HCT116 (cell line): ENCODE measurements at regions not wholly inside any gene's neighbourhood (a gene's known extent, or its start where the extent isn't known, plus 50 kb on each side); places are given as distances from the start of the nearest gene placed in this dataset.

Experiments
- ATAC-seq: fragments of 200-7000 bp; cut with Tn5 transposase; 2 replicates; pipeline ENCODE4 v1.9.1; 2020; ENCODE audit warnings: mild to moderate bottlenecking, moderate library complexity
- BruUV-seq: library from RNA; stranded (reverse); fragments of 400-500 nt; replicated peaks from 2 replicates; lab custom pipeline; 2021; lab: Mats Ljungman, UMichigan
- CTCF ChIA-PET: fragments of 300-600 bp; sonication (Branson Sonifier 250); formaldehyde crosslinking; loops from one replicate; lab custom pipeline; 2021; ENCODE audit warnings: antibody characterized with exemption; lab: Charles Lee
- POLR2A ChIA-PET: fragments of 300-600, 350-600 bp; sonication (Branson Sonifier 250); formaldehyde crosslinking; loops from one replicate; lab custom pipeline; 2021; ENCODE audit warnings: antibody characterized with exemption; lab: Charles Lee
- RAD21 ChIA-PET, 2 experiments: fragments of 300-600 bp; sonication (Branson Sonifier 250); formaldehyde crosslinking; loops; one replicate each; lab custom pipeline; 2023; ENCODE audit warnings: low total read pairs in 2 of 2; ENCODE audit not compliant: uncharacterized antibody in 2 of 2, unreplicated experiment in 2 of 2, low non-redundant PET in 1 of 2; lab: Charles Lee
- DNase-seq: peaks from one replicate; pipeline ENCODE4 v3.0.0-alpha.2; 2010; ENCODE audit warnings: low read depth, low spot score
- H2AFZ ChIP-seq: fragments of 200-600 bp; shearing (Covaris generic), sonication (generic); 2 replicates; pipeline ENCODE4 v1.6.1; 2017; ENCODE audit warnings: low read depth, mixed run types, mixed read lengths, antibody characterized with exemption, low read length; ENCODE audit not compliant: poor library complexity, severe bottlenecking
- H3K27ac ChIP-seq: 2 replicates; pipeline ENCODE4 v1.5.1; 2012; ENCODE audit warnings: low read depth, low read length
- H3K27me3 ChIP-seq: fragments of 200-600 bp; sonication (generic); 2 replicates; pipeline ENCODE4 v1.6.1; 2016; ENCODE audit warnings: mixed run types, low read length, mixed read lengths; ENCODE audit not compliant: insufficient read depth
- H3K36me3 ChIP-seq, 2 experiments: fragments of 200-500 bp in 1 of 2; fragments of 200-600 bp in 1 of 2; sonication (Bioruptor generic) in 1 of 2; sonication (generic) in 1 of 2; 2 replicates each; pipeline versions ENCODE4 v1.5.1 to v1.6.1; 2014 to 2016; ENCODE audit warnings: low read length in 2 of 2, inconsistent platforms in 1 of 2, mixed read lengths in 1 of 2, mixed run types in 1 of 2; ENCODE audit not compliant: insufficient read depth in 2 of 2, control insufficient read depth in 1 of 2
- H3K4me1 ChIP-seq, 2 experiments: fragments of 200-600 bp in 1 of 2; sonication (generic) in 1 of 2; 2 replicates each; pipeline versions ENCODE4 v1.5.1 to v1.6.1; 2012 to 2017; ENCODE audit warnings: low read length in 2 of 2, inconsistent platforms in 1 of 2, mild to moderate bottlenecking in 1 of 2, mixed read lengths in 1 of 2, mixed run types in 1 of 2, moderate library complexity in 1 of 2; ENCODE audit not compliant: insufficient read depth in 2 of 2, control insufficient read depth in 1 of 2
- H3K4me2 ChIP-seq: fragments of 200-600 bp; sonication (generic); 2 replicates; pipeline ENCODE4 v1.6.1; 2017; ENCODE audit warnings: mixed run types, low read length, mixed read lengths
- H3K4me3 ChIP-seq, 2 experiments: fragments of 200-600 bp in 1 of 2; sonication (generic) in 1 of 2; replicated peaks in 1 of 2; 2 replicates each; pipeline ENCODE4 v1.5.1; 2011 to 2016; ENCODE audit warnings: low read length in 2 of 2, control low read depth in 1 of 2, low read depth in 1 of 2, mild to moderate bottlenecking in 1 of 2, mixed read lengths in 1 of 2, mixed run types in 1 of 2
- H3K79me2 ChIP-seq: fragments of 200-600 bp; sonication (generic); 2 replicates; pipeline ENCODE4 v1.6.1; 2017; ENCODE audit warnings: mild to moderate bottlenecking, mixed run types, low read length, moderate library complexity, mixed read lengths; ENCODE audit not compliant: insufficient read depth
- H3K9ac ChIP-seq: fragments of 200-600 bp; sonication (generic); 2 replicates; pipeline ENCODE4 v1.6.1; 2016; ENCODE audit warnings: low read length, mixed read lengths
- H3K9me2 ChIP-seq: fragments of 200-600 bp; sonication (generic), shearing (Covaris generic); 2 replicates; pipeline ENCODE4 v1.6.1; 2017; ENCODE audit warnings: mixed run types, mild to moderate bottlenecking, moderate library complexity; ENCODE audit not compliant: insufficient read depth
- H3K9me3 ChIP-seq, 2 experiments: fragments of 200-500 bp in 1 of 2; fragments of 200-600 bp in 1 of 2; sonication (Bioruptor generic) in 1 of 2; sonication (generic) in 1 of 2; 2 replicates each; pipeline ENCODE4 v1.6.1; 2014 to 2017; ENCODE audit warnings: low read length in 2 of 2, mixed read lengths in 2 of 2, inconsistent platforms in 1 of 2, low read depth in 1 of 2, mild to moderate bottlenecking in 1 of 2, mixed run types in 1 of 2, moderate library complexity in 1 of 2; ENCODE audit not compliant: control insufficient read depth in 1 of 2, insufficient read depth in 1 of 2
- H4K20me1 ChIP-seq: fragments of 200-600 bp; sonication (generic), shearing (Covaris generic); 2 replicates; pipeline ENCODE4 v1.6.1; 2017; ENCODE audit warnings: mixed run types, mild to moderate bottlenecking, moderate library complexity; ENCODE audit not compliant: insufficient read depth
- CBX3 ChIP-seq: IDR thresholded peaks from 2 replicates; pipeline ENCODE4 v1.6.1; 2012; ENCODE audit warnings: low read depth
- EGR1 ChIP-seq: IDR thresholded peaks from 2 replicates; pipeline ENCODE4 v1.6.1; 2012; ENCODE audit warnings: low read depth
- ELF1 ChIP-seq: IDR thresholded peaks from 2 replicates; pipeline ENCODE4 v1.6.1; 2012; ENCODE audit warnings: low read depth, borderline replicate concordance
- EZH2 ChIP-seq: fragments of 200-600 bp; sonication (generic); IDR thresholded peaks from 2 replicates; pipeline ENCODE4 v1.6.1; 2017; ENCODE audit warnings: antibody characterized with exemption, mixed run types
- FOSL1 ChIP-seq: IDR thresholded peaks from 2 replicates; pipeline ENCODE4 v1.6.1; 2012; ENCODE audit warnings: low read depth
- POLR2AphosphoS5 ChIP-seq: IDR thresholded peaks from 2 replicates; pipeline ENCODE4 v1.6.1; 2011; ENCODE audit warnings: mild to moderate bottlenecking, low read depth, low read length, moderate library complexity
- SIN3A ChIP-seq: IDR thresholded peaks from 2 replicates; pipeline ENCODE4 v1.6.1; 2012; ENCODE audit warnings: low read depth
- SRF ChIP-seq: IDR thresholded peaks from 2 replicates; pipeline ENCODE4 v1.6.1; 2012; ENCODE audit warnings: low read depth
- TCF7L2 ChIP-seq: IDR thresholded peaks from 2 replicates; pipeline ENCODE4 v1.7.0; 2011; ENCODE audit warnings: borderline replicate concordance, inconsistent platforms; ENCODE audit not compliant: insufficient read depth, insufficient read length; ENCODE audit errors: extremely low read depth
- YY1 ChIP-seq: IDR thresholded peaks from 2 replicates; pipeline ENCODE4 v1.6.1; 2011; ENCODE audit warnings: low read length, low read depth, moderate library complexity, mild to moderate bottlenecking; ENCODE audit not compliant: insufficient replicate concordance; ENCODE audit errors: extremely low read depth
- ZFX ChIP-seq: fragments of 450-650 bp; IDR thresholded peaks from 2 replicates; pipeline ENCODE4 v1.6.1; 2017
- ZNF274 ChIP-seq: fragments of 200-500 bp; sonication (Bioruptor generic); IDR thresholded peaks from 2 replicates; pipeline ENCODE4 v1.6.1; 2014; ENCODE audit warnings: mild to moderate bottlenecking, low read depth, low read length, inconsistent platforms
- intact Hi-C: fragments of 100-400 bp; cut with micrococcal nuclease; formaldehyde crosslinking; loops from 2 replicates; pipeline ENCODE4 v1.10.0; 2022
- TF ChIP-seq, protein P1 (sequence below): IDR thresholded peaks from 2 replicates; pipeline ENCODE4 v1.6.1; 2012
- TF ChIP-seq, protein P2 (sequence below): IDR thresholded peaks from 2 replicates; pipeline ENCODE4 v1.6.1; 2012
- TF ChIP-seq, protein P3 (sequence below): IDR thresholded peaks from 2 replicates; pipeline ENCODE4 v1.6.1; 2012; ENCODE audit warnings: low read depth
- TF ChIP-seq, protein P4 (sequence below): IDR thresholded peaks from 2 replicates; pipeline ENCODE4 v1.6.1; 2011; ENCODE audit warnings: mild to moderate bottlenecking, low read length, moderate library complexity; ENCODE audit not compliant: insufficient replicate concordance; ENCODE audit errors: extremely low read depth

DNA sequence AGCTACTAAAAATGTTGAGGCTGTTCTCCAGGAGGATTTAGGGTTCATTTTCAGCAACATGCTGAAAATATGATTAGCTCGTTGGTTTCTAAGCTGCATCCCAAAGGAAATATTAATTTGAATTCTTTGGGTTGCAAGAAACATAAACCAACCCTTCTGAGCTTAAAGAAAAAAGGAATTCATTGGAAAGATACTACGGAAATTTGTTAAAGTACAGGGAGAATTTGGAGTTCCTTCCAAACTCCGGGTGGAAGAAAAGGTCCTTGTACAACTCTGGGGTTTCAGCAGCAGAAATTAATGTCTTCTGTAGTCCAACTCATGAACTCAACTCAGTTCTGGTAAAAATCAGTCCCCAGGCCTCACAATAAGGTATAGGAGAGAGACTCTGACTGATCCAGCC, 712.9 kb downstream of the UTRN start:
- peaks cover 0 to 6% of the 10 kb centered on the region in 2 experiments; a peak in 1 of 4 replicates for H3K4me1 ChIP-seq
- no peaks in the 10 kb centered on the region for H4K20me1 ChIP-seq
- H3K9me2 ChIP-seq, result peaks cover 5% of the 10 kb centered on the region; the same call in 1 of the 2 replicates
- no peak overlapping the region for H3K4me3 ChIP-seq
- no peaks in the 10 kb centered on the region for H3K27me3 ChIP-seq
- H3K27ac ChIP-seq, result no peak overlapping the region
- H3K4me2 ChIP-seq, result no peak overlapping the region
- H2AFZ ChIP-seq, result no peak overlapping the region
- BruUV-seq, result no TSS peak
- TF ChIP-seq POLR2AphosphoS5 (no peak), ELF1 (no peak), SRF (no peak), ZFX (no peak), EGR1 (no peak), ZNF274 (no peak), YY1 (no peak), FOSL1 (no peak), EZH2 (no peak), SIN3A (no peak), TCF7L2 (no peak), CBX3 (no peak)
- TF ChIP-seq, protein P1, sequence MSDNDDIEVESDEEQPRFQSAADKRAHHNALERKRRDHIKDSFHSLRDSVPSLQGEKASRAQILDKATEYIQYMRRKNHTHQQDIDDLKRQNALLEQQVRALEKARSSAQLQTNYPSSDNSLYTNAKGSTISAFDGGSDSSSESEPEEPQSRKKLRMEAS, result no peak
- TF ChIP-seq, protein P2, sequence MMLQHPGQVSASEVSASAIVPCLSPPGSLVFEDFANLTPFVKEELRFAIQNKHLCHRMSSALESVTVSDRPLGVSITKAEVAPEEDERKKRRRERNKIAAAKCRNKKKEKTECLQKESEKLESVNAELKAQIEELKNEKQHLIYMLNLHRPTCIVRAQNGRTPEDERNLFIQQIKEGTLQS, result no peak
- TF ChIP-seq, protein P3, sequence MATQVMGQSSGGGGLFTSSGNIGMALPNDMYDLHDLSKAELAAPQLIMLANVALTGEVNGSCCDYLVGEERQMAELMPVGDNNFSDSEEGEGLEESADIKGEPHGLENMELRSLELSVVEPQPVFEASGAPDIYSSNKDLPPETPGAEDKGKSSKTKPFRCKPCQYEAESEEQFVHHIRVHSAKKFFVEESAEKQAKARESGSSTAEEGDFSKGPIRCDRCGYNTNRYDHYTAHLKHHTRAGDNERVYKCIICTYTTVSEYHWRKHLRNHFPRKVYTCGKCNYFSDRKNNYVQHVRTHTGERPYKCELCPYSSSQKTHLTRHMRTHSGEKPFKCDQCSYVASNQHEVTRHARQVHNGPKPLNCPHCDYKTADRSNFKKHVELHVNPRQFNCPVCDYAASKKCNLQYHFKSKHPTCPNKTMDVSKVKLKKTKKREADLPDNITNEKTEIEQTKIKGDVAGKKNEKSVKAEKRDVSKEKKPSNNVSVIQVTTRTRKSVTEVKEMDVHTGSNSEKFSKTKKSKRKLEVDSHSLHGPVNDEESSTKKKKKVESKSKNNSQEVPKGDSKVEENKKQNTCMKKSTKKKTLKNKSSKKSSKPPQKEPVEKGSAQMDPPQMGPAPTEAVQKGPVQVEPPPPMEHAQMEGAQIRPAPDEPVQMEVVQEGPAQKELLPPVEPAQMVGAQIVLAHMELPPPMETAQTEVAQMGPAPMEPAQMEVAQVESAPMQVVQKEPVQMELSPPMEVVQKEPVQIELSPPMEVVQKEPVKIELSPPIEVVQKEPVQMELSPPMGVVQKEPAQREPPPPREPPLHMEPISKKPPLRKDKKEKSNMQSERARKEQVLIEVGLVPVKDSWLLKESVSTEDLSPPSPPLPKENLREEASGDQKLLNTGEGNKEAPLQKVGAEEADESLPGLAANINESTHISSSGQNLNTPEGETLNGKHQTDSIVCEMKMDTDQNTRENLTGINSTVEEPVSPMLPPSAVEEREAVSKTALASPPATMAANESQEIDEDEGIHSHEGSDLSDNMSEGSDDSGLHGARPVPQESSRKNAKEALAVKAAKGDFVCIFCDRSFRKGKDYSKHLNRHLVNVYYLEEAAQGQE, result no peak
- TF ChIP-seq, protein P4, sequence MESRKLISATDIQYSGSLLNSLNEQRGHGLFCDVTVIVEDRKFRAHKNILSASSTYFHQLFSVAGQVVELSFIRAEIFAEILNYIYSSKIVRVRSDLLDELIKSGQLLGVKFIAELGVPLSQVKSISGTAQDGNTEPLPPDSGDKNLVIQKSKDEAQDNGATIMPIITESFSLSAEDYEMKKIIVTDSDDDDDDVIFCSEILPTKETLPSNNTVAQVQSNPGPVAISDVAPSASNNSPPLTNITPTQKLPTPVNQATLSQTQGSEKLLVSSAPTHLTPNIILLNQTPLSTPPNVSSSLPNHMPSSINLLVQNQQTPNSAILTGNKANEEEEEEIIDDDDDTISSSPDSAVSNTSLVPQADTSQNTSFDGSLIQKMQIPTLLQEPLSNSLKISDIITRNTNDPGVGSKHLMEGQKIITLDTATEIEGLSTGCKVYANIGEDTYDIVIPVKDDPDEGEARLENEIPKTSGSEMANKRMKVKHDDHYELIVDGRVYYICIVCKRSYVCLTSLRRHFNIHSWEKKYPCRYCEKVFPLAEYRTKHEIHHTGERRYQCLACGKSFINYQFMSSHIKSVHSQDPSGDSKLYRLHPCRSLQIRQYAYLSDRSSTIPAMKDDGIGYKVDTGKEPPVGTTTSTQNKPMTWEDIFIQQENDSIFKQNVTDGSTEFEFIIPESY, result no peak
- RAD21 ChIA-PET, result no interaction called here
- no peaks in the 10 kb centered on the region for H3K9me3 ChIP-seq
- CTCF ChIA-PET, result no interaction called here
- no peaks in the 10 kb centered on the region for H3K36me3 ChIP-seq
- DNase-seq (no peak), ATAC-seq (no peak)
- H3K9ac ChIP-seq, result no peak overlapping the region
- intact Hi-C loops, result no loop called here
- H3K79me2 ChIP-seq, result no peaks in the 10 kb centered on the region
- POLR2A ChIA-PET, result no interaction called here
